ENCODE measurements at regions not wholly inside any gene's neighbourhood (a gene's known extent, or its start where the extent isn't known, plus 50 kb on each side); places are given as distances from the start of the nearest gene placed in this dataset.
"Not testable (repeated sequence)": the region's sequence is repeated elsewhere in the genome, so short reads cannot be mapped to it uniquely, and the experiment has no call there.

- not testable (repeated sequence) for DNase-seq
Measured at GRCh38 chr21:5103880-5104561, 5417.4 kb upstream of the TPTE start.

- DNase-seq, result not testable (repeated sequence)
Measured at GRCh38 chr21:5104562-5104928, 5416.8 kb upstream of the TPTE start.

GRCh38 chr21:5105939-5106708 lies 5415.3 kb upstream of the TPTE start:
- not testable (repeated sequence) for DNase-seq

GRCh38 chr21:5106767-5107464 lies 5414.5 kb upstream of the TPTE start:
- DNase-seq, result not testable (repeated sequence)

GRCh38 chr21:5107637-5108036 lies 5413.7 kb upstream of the TPTE start:
- DNase-seq, result not testable (repeated sequence)

GRCh38 chr21:5108048-5108775 lies 5413.2 kb upstream of the TPTE start:
- DNase-seq, result not testable (repeated sequence)

GRCh38 chr21:5111197-5111596 lies 5410.2 kb upstream of the TPTE start:
- not testable (repeated sequence) for DNase-seq

GRCh38 chr21:5113092-5113491 lies 5408.3 kb upstream of the TPTE start:
- DNase-seq, result not testable (repeated sequence)

- not testable (repeated sequence) for DNase-seq
Measured at GRCh38 chr21:5114468-5114867, 5406.9 kb upstream of the TPTE start.

- not testable (repeated sequence) for DNase-seq
Measured at GRCh38 chr21:5114893-5115645, 5406.3 kb upstream of the TPTE start.

- not testable (repeated sequence) for DNase-seq
Measured at GRCh38 chr21:5115646-5116343, 5405.6 kb upstream of the TPTE start.

- not testable (repeated sequence) for DNase-seq
Measured at GRCh38 chr21:5116344-5117123, 5404.8 kb upstream of the TPTE start.

- DNase-seq, result not testable (repeated sequence)
Measured at GRCh38 chr21:5117135-5117534, 5404.2 kb upstream of the TPTE start.

GRCh38 chr21:5117666-5118295 lies 5403.6 kb upstream of the TPTE start:
- not testable (repeated sequence) for DNase-seq

GRCh38 chr21:5118296-5118679 lies 5403.1 kb upstream of the TPTE start:
- DNase-seq, result not testable (repeated sequence)

- not testable (repeated sequence) for DNase-seq
Measured at GRCh38 chr21:5119179-5119578, 5402.2 kb upstream of the TPTE start.

GRCh38 chr21:5121399-5121798 lies 5400.0 kb upstream of the TPTE start:
- peak; percentile 12 for DNase-seq

GRCh38 chr21:5121849-5122248 lies 5399.5 kb upstream of the TPTE start:
- DNase-seq, result not testable (repeated sequence)

- DNase-seq, result not testable (repeated sequence)
Measured at GRCh38 chr21:5123655-5124054, 5397.7 kb upstream of the TPTE start.
